Epithelial cell of proximal tubule (primary cell): ENCODE measurements at regions not wholly inside any gene's neighbourhood (a gene's known extent, or its start where the extent isn't known, plus 50 kb on each side); places are given as distances from the start of the nearest gene placed in this dataset.

Experiments used
- DNase-seq: peaks from one replicate; pipeline ENCODE4 v3.0.0-alpha.2; 2011; ENCODE audit warnings: low read depth
- H3K4me3 ChIP-seq: 2 replicates; pipeline ENCODE4 v1.5.1; 2011; ENCODE audit warnings: low read depth, mild to moderate bottlenecking, low read length
- CTCF ChIP-seq: conservative IDR thresholded peaks from 2 replicates; pipeline ENCODE4 v1.5.1; 2012; ENCODE audit warnings: low read depth, mild to moderate bottlenecking, low read length

- no peak for DNase-seq
- no peak for TF ChIP-seq CTCF
- H3K4me3 ChIP-seq: no peak overlapping the region
Measured at GRCh38 chr12:76240281-76240680, 107.9 kb downstream of the BBS10 start.

- TF ChIP-seq CTCF: no peak
- DNase-seq: no peak
- no peak overlapping the region for H3K4me3 ChIP-seq
Measured at GRCh38 chr12:76238688-76239087, 109.5 kb downstream of the BBS10 start.

GRCh38 chr12:76237086-76237701, 111.0 kb downstream of the BBS10 start:
- no peak for TF ChIP-seq CTCF
- no peak for DNase-seq
- H3K4me3 ChIP-seq: no peak overlapping the region

- no peak for DNase-seq
- TF ChIP-seq CTCF: no peak
- H3K4me3 ChIP-seq: no peak overlapping the region
Measured at GRCh38 chr12:76236640-76237039, 111.6 kb downstream of the BBS10 start.

GRCh38 chr12:76234741-76235140, 113.5 kb downstream of the BBS10 start:
- no peak for DNase-seq
- TF ChIP-seq CTCF: no peak
- H3K4me3 ChIP-seq: no peak overlapping the region

GRCh38 chr12:76232013-76232412, 116.2 kb downstream of the BBS10 start:
- TF ChIP-seq CTCF: no peak

GRCh38 chr12:76226956-76227355, 121.3 kb downstream of the BBS10 start:
- no peak for TF ChIP-seq CTCF
- DNase-seq: no peak

More at GRCh38 chr12:76232013-76232412, 116.2 kb downstream of the BBS10 start:
- no peak overlapping the region for H3K4me3 ChIP-seq
- no peak for DNase-seq

More at GRCh38 chr12:76226956-76227355, 121.3 kb downstream of the BBS10 start:
- H3K4me3 ChIP-seq: no peak overlapping the region
